ENCODE measurements at regions not wholly inside any gene's neighbourhood (a gene's known extent, or its start where the extent isn't known, plus 50 kb on each side); places are given as distances from the start of the nearest gene placed in this dataset.

GRCh38 chr2:48039209-48039990, 133.1 kb upstream of the FBXO11 start:
- TF ChIP-seq CTCF (optimal IDR thresholded peaks at IDR 0.05 in 1 of 3, IDR thresholded peaks at IDR 0.05 in 1 of 3, conservative IDR thresholded peaks at IDR 0.05 in 1 of 3; ENCODE audit: extremely low read depth in 1 of 3, insufficient read depth in 2 of 3, low read length in 3 of 3) (no peak), EZH2 (IDR thresholded peaks at IDR 0.05; ENCODE audit: low read length) (no peak)
